LHCN-M2 (cell line): ENCODE measurements at regions not wholly inside any gene's neighbourhood (a gene's known extent, or its start where the extent isn't known, plus 50 kb on each side); places are given as distances from the start of the nearest gene placed in this dataset.
A peak's percentile ranks its signal among the peaks of the same experiment; 100 is the strongest.

Experiments used
- DNase-seq: peaks from one replicate; pipeline ENCODE4 v3.0.0-alpha.2; 2012; ENCODE audit warnings: low read depth

DNA sequence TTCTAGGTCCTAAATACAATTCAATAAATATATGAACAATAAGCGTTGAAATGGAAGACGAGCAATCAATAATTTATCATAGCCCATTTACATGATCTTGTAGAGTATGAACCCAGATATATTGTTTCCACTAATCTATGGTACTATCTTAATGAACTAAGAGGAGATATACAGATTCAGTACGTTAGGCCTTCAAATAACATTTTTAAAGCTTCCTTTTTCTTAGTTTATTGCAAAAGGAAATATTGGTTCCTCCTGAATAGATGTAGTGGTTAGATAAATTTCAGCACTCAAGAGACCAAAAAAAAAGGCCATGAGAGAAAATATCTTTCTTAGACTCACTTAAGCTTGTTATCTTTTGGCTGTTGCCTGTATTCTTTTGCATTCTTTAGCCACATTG lies 147.5 kb upstream of the PITX2 start:
- DNase-seq = no peak

DNA sequence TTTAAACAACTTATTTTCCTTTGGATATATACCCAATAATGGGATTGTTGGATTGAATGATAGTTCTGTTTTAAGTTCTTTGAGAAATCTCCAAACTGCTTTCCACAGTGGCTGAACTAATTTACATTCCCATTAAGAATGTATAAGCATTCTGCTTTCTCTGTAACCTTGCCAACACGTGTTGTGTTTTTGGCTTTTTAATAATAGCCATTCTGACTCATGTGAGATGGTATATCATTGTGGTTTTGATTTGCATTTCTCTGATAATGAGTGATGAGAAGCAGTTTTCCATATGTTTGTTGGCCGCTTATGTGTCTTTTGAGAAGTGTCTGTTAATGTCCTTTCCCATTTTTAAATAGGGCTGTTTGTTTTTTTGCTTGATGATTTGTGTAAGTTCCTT lies 155.6 kb upstream of the PITX2 start:
- DNase-seq = no peak

DNA sequence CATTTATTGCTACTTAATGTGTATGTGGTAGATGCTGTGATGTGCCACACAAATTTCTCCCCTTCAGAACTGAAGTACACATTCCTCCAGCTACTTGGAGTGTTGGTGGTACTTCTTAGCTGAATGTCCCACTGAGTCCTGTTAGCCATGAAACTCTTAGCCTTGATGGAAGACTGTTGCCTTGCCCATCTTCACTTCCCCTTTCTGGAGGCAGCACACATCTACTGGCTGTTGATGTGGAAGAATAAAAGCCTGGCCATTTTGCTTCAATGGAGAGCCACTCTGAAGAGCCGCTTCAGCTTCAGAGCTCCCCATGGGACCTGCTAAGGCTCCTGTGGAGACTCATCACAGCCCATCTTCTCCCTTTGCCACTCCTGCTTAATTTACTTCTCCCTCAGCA lies 157.7 kb upstream of the PITX2 start:
- no peak for DNase-seq

DNA sequence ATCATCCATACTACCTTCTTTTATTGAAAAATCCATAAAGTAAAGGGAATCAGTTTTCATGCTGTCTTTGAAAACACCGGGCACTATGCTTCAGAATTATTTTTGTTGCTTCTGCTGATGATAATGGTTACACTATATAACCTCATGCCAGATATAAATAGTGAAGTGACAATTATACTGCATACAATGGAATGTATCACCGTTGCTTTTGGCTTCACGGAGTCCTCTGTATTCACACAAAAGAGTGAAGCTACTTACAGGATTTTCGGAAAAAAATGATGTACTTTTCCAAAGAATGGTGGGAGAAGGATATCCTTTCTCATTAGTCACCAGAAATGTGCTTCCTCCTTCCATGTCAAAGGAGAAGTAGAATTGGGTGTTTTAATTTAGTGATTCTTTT lies 159.1 kb upstream of the PITX2 start:
- no peak for DNase-seq

GRCh38 chr4:110787109-110787508 lies 164.2 kb upstream of the PITX2 start:
- DNase-seq = peak; percentile 47

- peak; percentile 49 for DNase-seq
Measured at GRCh38 chr4:110787707-110788106, 164.8 kb upstream of the PITX2 start.

- DNase-seq = no peak
Measured at GRCh38 chr4:110788302-110788701, 165.4 kb upstream of the PITX2 start.

DNA sequence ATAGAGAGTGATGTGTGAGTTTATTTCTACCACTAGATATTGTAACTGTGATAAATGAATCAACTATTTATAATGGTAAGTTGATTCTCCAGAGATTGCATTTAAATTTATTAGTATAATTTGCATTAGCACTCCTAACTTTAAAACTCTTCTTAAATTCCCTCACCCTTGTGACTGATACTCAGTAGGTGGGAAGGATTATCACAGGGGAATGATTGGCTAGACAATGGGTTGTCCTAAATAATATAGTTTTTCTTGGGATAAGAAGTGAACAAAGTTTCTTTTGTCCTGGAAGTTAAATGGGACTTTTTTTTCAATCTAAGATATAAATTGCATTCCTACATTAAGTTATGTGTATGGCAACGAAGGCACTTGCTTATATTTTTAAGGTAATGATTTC lies 169.2 kb upstream of the PITX2 start:
- DNase-seq = no peak

- peak; percentile 36 for DNase-seq
Measured at GRCh38 chr4:110793381-110793801, 170.5 kb upstream of the PITX2 start.

- DNase-seq = no peak
Measured at GRCh38 chr4:110793890-110794554, 171.1 kb upstream of the PITX2 start.

- no peak for DNase-seq
Measured at GRCh38 chr4:110795971-110796370, 173.1 kb upstream of the PITX2 start.

GRCh38 chr4:110797486-110797885 lies 174.6 kb upstream of the PITX2 start:
- no peak for DNase-seq

GRCh38 chr4:110798687-110799086 lies 175.8 kb upstream of the PITX2 start:
- no peak for DNase-seq

- DNase-seq = no peak
Measured at GRCh38 chr4:110799211-110799610, 176.3 kb upstream of the PITX2 start.

- no peak for DNase-seq
Measured at GRCh38 chr4:110801591-110801990, 178.7 kb upstream of the PITX2 start.

DNA sequence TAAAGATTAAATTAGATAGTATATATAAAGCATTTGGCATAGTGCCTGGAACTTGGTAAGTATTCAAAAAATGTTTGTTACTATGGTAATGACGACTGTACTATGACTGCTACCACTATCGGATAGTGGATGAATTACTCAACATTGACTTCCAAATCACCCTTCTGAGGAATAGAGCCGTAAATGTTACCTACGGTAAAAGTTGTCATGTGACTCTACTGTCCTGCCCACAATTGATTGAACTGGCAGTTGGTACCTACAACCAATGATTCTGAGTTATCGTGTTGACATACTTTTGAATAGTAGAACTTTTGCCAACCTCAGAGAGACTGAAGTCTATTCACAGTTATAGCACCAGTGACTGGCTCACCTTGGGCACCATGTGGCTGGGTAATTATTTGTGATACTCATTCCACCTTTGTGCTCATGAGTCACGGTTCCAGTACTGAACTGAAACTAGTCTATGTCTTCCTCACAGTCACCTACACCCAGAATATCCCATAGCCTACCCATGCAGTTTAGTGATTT lies 185.5 kb upstream of the PITX2 start:
- DNase-seq = peak; percentile 55

DNA sequence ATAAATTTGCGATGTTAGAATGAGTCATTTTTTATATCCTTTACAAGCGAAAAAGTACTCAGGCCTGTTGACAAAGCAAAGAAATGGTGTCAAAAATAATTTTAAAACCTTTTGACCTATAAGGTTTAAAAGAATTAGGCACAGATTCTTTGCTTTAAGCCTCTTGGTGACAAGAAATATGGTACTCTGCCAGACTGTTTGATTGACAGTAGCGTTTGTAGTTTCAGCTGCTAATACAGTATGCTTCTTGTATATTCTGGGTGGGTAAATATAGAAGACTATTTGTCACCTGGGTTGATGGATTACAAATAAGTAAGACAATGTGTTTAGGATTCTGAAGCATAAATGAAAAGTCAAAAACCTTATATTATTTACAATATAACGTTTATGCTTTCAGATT lies 193.1 kb upstream of the PITX2 start:
- DNase-seq = peak; percentile 89

- DNase-seq = no peak
Measured at GRCh38 chr4:110816367-110816766, 193.5 kb upstream of the PITX2 start.

GRCh38 chr4:110821186-110821585 lies 198.3 kb upstream of the PITX2 start:
- DNase-seq = no peak

- peak; percentile 91 for DNase-seq
Measured at GRCh38 chr4:110823251-110823650, 200.4 kb upstream of the PITX2 start.

DNA sequence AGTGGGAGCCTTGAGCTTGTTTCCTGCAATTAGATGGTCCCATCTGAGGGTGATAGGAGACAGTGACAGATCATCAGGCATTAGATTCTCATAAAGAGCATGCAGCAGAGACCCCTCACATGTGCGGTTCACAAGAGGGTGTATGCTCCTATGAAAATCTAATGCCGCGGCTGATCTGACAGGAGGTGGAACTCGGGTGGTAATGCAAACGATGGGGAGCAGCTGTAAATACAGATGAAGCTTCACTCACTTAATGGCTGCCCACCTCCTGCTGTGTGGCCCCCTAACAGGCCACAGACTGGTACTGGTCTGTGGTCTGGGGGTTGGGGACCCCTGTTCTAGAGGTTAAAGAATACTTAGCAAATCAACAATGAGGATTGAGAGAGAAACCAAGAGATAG lies 201.5 kb upstream of the PITX2 start:
- DNase-seq = no peak

GRCh38 chr4:110826656-110827055 lies 203.8 kb upstream of the PITX2 start:
- DNase-seq = no peak

- peak; percentile 62 for DNase-seq
Measured at GRCh38 chr4:110830461-110830860, 207.6 kb upstream of the PITX2 start.

DNA sequence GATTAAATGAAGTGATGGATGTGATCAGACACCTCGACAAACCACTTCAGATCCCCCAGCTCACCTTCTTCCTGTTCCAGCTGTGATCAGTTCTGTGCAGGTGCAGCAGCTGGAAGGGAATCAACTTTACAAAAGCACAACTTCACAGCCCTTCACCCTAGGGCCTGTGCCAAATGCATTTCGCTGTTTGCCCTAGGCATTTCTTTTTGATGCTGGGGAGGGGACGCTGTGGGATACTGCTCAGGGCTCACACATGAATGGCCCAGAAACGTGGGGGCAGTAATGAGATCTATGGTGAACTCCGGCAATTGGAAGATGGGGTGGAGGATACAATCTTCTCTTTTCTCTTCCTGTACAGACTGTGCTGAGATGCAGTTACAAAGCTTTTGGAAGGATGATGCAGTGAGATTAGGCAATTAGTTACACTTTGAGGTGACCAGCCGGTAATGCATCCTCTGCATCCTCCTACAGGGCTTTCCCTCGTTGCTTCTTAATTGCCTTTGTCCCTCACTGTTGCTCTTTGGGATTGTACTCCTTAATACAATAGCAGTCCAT lies 215.1 kb upstream of the PITX2 start:
- no peak for DNase-seq
